Keratinocyte (primary cell): ENCODE measurements at regions not wholly inside any gene's neighbourhood (a gene's known extent, or its start where the extent isn't known, plus 50 kb on each side); places are given as distances from the start of the nearest gene placed in this dataset.

Source experiments
- DNase-seq: peaks from one replicate; pipeline ENCODE4 v3.0.0-alpha.2; 2011; ENCODE audit warnings: low read depth, missing footprints, low spot score
- FAIRE-seq: peaks from 2 replicates; lab custom pipeline; 2011; peaks lifted over from hg19 to GRCh38; lab: Jason Lieb, UNC
- H2AFZ ChIP-seq: 2 replicates; pipeline ENCODE4 v1.6.0; 2012; ENCODE audit warnings: low read length, control low read depth, inconsistent platforms; ENCODE audit not compliant: control insufficient read depth
- H3K27ac ChIP-seq: 2 replicates; pipeline ENCODE4 v1.5.1; 2011; ENCODE audit warnings: low read length; ENCODE audit not compliant: control insufficient read depth, insufficient read depth
- H3K27me3 ChIP-seq: 3 replicates; pipeline ENCODE4 v1.6.0; 2011; ENCODE audit warnings: low read length; ENCODE audit not compliant: control insufficient read depth, insufficient read depth; ENCODE audit errors: extremely low read depth
- H3K36me3 ChIP-seq, 2 experiments: 2 replicates in 1 of 2; 3 replicates in 1 of 2; pipeline ENCODE4 v1.5.1; 2011; ENCODE audit warnings: low read length in 2 of 2, mild to moderate bottlenecking in 1 of 2; ENCODE audit not compliant: control insufficient read depth in 2 of 2, insufficient read depth in 2 of 2; ENCODE audit errors: extremely low read depth in 1 of 2
- H3K4me1 ChIP-seq: 3 replicates; pipeline ENCODE4 v1.5.1; 2011; ENCODE audit warnings: low read length; ENCODE audit not compliant: control insufficient read depth, insufficient read depth; ENCODE audit errors: extremely low read depth
- H3K4me2 ChIP-seq: 3 replicates; pipeline ENCODE4 v1.6.0; 2011; ENCODE audit warnings: low read depth, low read length; ENCODE audit not compliant: control insufficient read depth, insufficient read depth; ENCODE audit errors: extremely low read depth
- H3K4me3 ChIP-seq, 3 experiments: fragments of 200-600 bp in 1 of 3; sonication (generic) in 1 of 3; 2 replicates in 2 of 3; 3 replicates in 1 of 3; pipeline ENCODE4 v1.5.1; 2011 to 2016; ENCODE audit warnings: low read length in 3 of 3, mild to moderate bottlenecking in 3 of 3, control low read depth in 2 of 3, inconsistent platforms in 1 of 3, low read depth in 1 of 3, mixed read lengths in 1 of 3, mixed run types in 1 of 3, moderate library complexity in 1 of 3; ENCODE audit not compliant: control insufficient read depth in 2 of 3, insufficient read depth in 2 of 3; ENCODE audit errors: extremely low read depth in 1 of 3
- H3K79me2 ChIP-seq: 2 replicates; pipeline ENCODE4 v1.6.0; 2012; ENCODE audit warnings: low read length; ENCODE audit not compliant: control insufficient read depth, insufficient read depth
- H3K9ac ChIP-seq: 3 replicates; pipeline ENCODE4 v1.6.0; 2011; ENCODE audit warnings: low read length; ENCODE audit not compliant: control insufficient read depth, insufficient read depth; ENCODE audit errors: extremely low read depth
- H3K9me1 ChIP-seq: 3 replicates; pipeline ENCODE4 v1.6.0; 2011; ENCODE audit warnings: low read length; ENCODE audit not compliant: control insufficient read depth, insufficient read depth; ENCODE audit errors: extremely low read depth
- H3K9me3 ChIP-seq: 2 replicates; pipeline ENCODE4 v1.5.1; 2012; ENCODE audit warnings: low read depth, low read length; ENCODE audit not compliant: control insufficient read depth
- H4K20me1 ChIP-seq: 3 replicates; pipeline ENCODE4 v1.6.0; 2011; ENCODE audit warnings: low read length; ENCODE audit not compliant: control insufficient read depth, insufficient read depth; ENCODE audit errors: extremely low read depth
- EZH2 ChIP-seq: IDR thresholded peaks from one replicate; pipeline ENCODE4 v1.6.1; 2012; ENCODE audit warnings: inconsistent platforms, mild to moderate bottlenecking, low read length, moderate library complexity
- dilution Hi-C: fragments of 300-500 bp; cut with MboI; formaldehyde crosslinking; loops from one replicate; pipeline ENCODE4 v1.7.0; 2020; ENCODE audit warnings: low sequenced_read_pairs; ENCODE audit not compliant: extremely low pct_ligation_motif_present
- TF ChIP-seq, protein P1 (sequence below), 3 experiments: IDR thresholded peaks in 1 of 3; conservative IDR thresholded peaks in 1 of 3; optimal IDR thresholded peaks in 1 of 3; 2 replicates in 2 of 3; 3 replicates in 1 of 3; pipeline versions ENCODE3 to v1.5.1; 2011; ENCODE audit warnings: low read length in 3 of 3, mild to moderate bottlenecking in 3 of 3, moderate library complexity in 2 of 3, control low read depth in 1 of 3, inconsistent platforms in 1 of 3; ENCODE audit not compliant: insufficient read depth in 2 of 3; ENCODE audit errors: extremely low read depth in 1 of 3

DNA sequence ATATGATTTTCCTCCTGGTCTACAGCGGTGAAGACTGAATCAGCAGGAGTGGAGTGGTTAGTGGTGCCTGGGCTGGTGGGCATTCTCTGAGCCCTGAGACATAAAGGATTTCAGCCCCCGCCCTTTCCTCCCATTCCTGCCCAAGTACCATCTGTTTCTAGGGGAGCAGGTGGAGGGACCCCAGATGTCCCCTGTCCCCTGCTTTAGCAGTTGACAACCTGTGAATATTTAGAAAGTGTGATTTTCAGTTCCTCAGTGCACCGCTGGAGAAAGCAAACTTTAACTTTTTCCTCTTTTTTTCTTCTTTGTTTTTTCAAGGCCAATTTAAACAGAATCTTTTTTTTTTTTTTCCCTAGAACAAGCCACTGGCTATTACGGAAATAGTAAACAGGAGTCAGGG is 163.8 kb upstream of the MYL2 start:
- no peaks in the 10 kb centered on the region for H3K79me2 ChIP-seq
- FAIRE-seq (no peak), DNase-seq (no peak)
- no peak overlapping the region for H3K4me2 ChIP-seq
- no peak overlapping the region for H3K9ac ChIP-seq
- H2AFZ ChIP-seq = no peak overlapping the region
- H4K20me1 ChIP-seq = no peaks in the 10 kb centered on the region
- H3K9me3 ChIP-seq = no peaks in the 10 kb centered on the region
- no peaks in the 10 kb centered on the region for H3K4me1 ChIP-seq
- no peaks in the 10 kb centered on the region for H3K9me1 ChIP-seq
- H3K27me3 ChIP-seq = peaks cover 4% of the 10 kb centered on the region
- H3K36me3 ChIP-seq = no peaks in the 10 kb centered on the region
- no peak overlapping the region for H3K4me3 ChIP-seq
- no peak overlapping the region for H3K27ac ChIP-seq
- dilution Hi-C loops = no loop called here
- TF ChIP-seq EZH2 = no peak
- TF ChIP-seq, protein P1, sequence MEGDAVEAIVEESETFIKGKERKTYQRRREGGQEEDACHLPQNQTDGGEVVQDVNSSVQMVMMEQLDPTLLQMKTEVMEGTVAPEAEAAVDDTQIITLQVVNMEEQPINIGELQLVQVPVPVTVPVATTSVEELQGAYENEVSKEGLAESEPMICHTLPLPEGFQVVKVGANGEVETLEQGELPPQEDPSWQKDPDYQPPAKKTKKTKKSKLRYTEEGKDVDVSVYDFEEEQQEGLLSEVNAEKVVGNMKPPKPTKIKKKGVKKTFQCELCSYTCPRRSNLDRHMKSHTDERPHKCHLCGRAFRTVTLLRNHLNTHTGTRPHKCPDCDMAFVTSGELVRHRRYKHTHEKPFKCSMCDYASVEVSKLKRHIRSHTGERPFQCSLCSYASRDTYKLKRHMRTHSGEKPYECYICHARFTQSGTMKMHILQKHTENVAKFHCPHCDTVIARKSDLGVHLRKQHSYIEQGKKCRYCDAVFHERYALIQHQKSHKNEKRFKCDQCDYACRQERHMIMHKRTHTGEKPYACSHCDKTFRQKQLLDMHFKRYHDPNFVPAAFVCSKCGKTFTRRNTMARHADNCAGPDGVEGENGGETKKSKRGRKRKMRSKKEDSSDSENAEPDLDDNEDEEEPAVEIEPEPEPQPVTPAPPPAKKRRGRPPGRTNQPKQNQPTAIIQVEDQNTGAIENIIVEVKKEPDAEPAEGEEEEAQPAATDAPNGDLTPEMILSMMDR (optimal IDR thresholded peaks at IDR 0.05 in 1 of 3, IDR thresholded peaks at IDR 0.05 in 1 of 3, conservative IDR thresholded peaks at IDR 0.05 in 1 of 3; ENCODE audit: extremely low read depth in 1 of 3, insufficient read depth in 2 of 3, low read length in 3 of 3) = no peak

DNA sequence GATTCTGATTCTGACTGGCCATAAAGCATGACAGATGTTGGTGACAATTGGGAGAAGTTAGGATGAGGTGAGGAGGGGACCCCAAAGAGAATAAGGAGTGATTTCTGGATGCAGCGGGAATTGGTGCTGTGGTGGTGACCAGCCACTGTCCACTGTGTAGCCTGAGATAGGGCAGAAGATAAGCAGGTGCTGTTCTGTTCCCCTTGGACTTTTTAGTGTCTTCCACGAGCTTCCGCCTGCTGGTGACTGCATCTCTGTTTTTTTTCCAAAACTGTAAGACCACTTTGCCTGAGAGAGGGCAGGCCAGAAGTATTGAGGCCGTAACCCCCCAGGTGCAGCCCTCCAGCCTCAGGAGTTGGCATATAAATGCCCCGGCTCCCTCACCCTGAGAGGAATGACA is 161.2 kb upstream of the MYL2 start:
- H3K27me3 ChIP-seq = peaks cover 16% of the 10 kb centered on the region
- H3K9me3 ChIP-seq = no peaks in the 10 kb centered on the region
- no peak for DNase-seq
- no peaks in the 10 kb centered on the region for H3K36me3 ChIP-seq
- H3K4me2 ChIP-seq = no peak overlapping the region
- no peaks in the 10 kb centered on the region for H4K20me1 ChIP-seq
- dilution Hi-C loops = no loop called here
- H3K9me1 ChIP-seq = no peaks in the 10 kb centered on the region
- no peaks in the 10 kb centered on the region for H3K4me1 ChIP-seq
- H3K9ac ChIP-seq = no peak overlapping the region
- no peak overlapping the region for H3K27ac ChIP-seq
- H3K79me2 ChIP-seq = no peaks in the 10 kb centered on the region
- TF ChIP-seq, protein P1 (optimal IDR thresholded peaks at IDR 0.05 in 1 of 3, IDR thresholded peaks at IDR 0.05 in 1 of 3, conservative IDR thresholded peaks at IDR 0.05 in 1 of 3; ENCODE audit: extremely low read depth in 1 of 3, insufficient read depth in 2 of 3, low read length in 3 of 3) = no peak
- no peak for TF ChIP-seq EZH2
- no peak overlapping the region for H2AFZ ChIP-seq
- H3K4me3 ChIP-seq = no peak overlapping the region
- FAIRE-seq = no peak
